HG02852 (cell line): ENCODE measurements at regions not wholly inside any gene's neighbourhood (a gene's known extent, or its start where the extent isn't known, plus 50 kb on each side); places are given as distances from the start of the nearest gene placed in this dataset.
"Not testable (repeated sequence)": the region's sequence is repeated elsewhere in the genome, so short reads cannot be mapped to it uniquely, and the experiment has no call there.

Experiments
- ATAC-seq: cut with Tn5 transposase; IDR thresholded peaks from one replicate; pipeline ENCODE4 v1.9.1; 2021; ENCODE audit warnings: mild to moderate bottlenecking, moderate library complexity; ENCODE audit not compliant: unreplicated experiment

DNA sequence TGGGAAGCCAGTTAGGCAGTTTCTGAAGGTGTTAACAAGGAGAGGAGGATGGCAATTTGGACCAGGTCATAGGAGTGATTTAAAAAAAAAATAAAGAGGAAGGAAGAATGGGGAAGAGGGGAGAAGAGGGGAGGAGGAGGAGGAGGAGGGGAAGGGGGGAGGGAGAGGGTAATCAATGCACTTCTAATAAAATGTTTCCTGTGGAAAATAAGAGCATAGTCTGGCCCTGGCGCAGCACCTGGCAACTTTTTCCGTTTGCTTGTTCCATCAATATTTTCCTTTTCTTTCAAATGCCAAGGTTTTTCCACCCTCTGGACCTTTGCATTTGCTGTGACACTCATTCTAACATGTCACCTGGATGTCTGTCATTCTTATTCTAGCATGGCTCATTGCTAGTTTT, 308.2 kb downstream of the PPP1R3A start:
- no peak for ATAC-seq

- ATAC-seq: no peak
Observed at GRCh38 chr7:113608782-113609181, 310.0 kb downstream of the PPP1R3A start.

DNA sequence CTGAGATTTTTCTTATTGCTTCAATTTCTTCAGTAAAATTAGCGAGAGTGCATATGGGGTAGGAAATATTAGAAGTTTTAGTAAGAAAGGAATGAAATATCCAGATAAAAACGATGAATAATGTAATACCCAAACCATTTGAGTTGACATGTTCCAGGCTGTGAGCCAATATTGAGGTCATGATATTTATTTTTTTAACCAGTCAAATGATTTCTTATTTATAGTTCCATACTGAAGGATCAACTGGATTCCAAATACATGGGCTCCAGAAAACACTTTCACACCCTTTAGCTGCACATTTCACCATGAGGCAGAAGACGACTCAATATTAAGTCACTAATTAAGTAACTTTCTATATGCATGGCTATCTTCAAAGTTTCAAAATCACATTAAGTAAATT, 312.5 kb downstream of the PPP1R3A start:
- ATAC-seq: no peak

DNA sequence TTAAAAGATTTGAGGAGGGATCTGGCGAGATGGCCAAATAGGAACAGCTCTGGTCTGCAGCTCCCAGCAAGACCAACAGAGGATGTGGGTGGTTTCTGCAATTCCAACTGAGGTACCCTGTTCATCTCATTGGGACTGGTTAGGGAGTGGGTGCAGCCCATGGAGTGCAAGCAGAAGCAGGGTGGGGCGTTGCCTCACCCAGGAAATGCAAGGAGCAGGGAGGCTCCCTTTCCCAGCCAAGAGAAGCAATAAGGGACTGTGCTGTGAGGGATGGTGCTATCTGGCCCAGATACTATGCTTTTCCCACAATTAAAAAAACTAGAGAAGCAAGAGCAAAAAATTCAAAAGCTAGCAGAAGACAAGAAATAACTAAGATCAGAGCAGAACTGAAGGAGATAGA, 318.4 kb downstream of the PPP1R3A start:
- ATAC-seq: not testable (repeated sequence)

GRCh38 chr7:113593455-113593854, 325.4 kb downstream of the PPP1R3A start:
- ATAC-seq: not testable (repeated sequence)

GRCh38 chr7:113592924-113593323, 325.9 kb downstream of the PPP1R3A start:
- ATAC-seq: not testable (repeated sequence)

GRCh38 chr7:113582471-113582870, 336.3 kb downstream of the PPP1R3A start:
- ATAC-seq: no peak

- not testable (repeated sequence) for ATAC-seq
Observed at GRCh38 chr7:113563257-113563656, 355.6 kb downstream of the PPP1R3A start.

- no peak for ATAC-seq
Observed at GRCh38 chr7:113562801-113563200, 356.0 kb downstream of the PPP1R3A start.

DNA sequence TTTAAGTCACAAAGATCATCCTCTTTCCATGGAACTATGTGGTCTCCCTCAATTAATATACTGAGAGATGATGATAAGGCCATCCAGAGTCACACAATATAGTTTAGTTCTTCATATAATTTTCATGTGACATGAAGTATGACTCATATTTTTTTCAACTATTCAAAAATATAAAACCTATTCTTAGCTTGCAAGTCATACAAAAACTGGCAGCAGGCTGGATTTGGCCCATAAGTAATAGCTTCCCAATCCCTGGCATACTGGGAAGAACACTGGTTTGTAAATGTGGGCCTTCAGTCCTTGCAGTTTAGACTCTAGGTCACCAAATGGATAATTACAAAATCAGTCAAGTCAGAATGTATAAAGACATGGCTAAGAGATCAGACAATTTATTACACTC, 356.6 kb downstream of the PPP1R3A start:
- ATAC-seq: no peak

- ATAC-seq: no peak
Observed at GRCh38 chr7:113561446-113561845, 357.4 kb downstream of the PPP1R3A start.

DNA sequence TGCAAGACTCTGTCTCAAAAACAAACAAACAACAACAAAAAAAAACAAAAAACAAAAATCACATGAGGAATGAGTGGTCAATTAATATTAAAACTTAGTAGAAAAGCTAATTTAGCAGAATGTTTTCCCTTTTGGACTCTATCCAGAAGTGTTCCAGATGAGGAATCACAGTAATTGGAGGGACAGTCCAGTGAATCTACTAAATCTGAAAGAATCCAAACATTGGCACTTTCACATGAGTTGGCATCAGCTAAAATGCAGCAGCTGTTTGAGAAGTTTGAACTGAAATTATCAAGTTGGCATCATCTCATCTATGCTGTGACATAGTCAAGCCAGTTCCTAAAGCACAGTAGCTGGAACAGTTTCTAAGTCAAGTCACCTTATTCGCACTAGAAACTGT, 367.8 kb downstream of the PPP1R3A start:
- ATAC-seq: no peak

DNA sequence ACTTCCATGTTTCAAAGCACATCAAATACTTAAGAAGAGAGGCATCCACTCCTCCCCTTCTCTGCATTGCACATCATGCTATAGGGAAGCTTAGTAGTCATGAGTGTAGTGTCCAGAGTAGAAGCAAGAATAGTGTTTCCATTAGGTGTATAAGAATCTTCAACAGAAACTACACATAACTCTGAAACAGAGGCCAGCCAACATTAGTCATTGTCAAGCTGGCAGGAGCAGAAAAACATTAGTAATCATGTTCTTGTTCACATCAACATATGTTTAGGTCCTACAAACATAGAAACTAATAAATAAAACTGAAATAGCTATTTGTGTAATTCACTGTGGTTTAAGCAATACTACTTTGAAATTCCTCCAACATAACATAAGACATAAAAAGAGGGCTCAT, 370.2 kb downstream of the PPP1R3A start:
- ATAC-seq: no peak

DNA sequence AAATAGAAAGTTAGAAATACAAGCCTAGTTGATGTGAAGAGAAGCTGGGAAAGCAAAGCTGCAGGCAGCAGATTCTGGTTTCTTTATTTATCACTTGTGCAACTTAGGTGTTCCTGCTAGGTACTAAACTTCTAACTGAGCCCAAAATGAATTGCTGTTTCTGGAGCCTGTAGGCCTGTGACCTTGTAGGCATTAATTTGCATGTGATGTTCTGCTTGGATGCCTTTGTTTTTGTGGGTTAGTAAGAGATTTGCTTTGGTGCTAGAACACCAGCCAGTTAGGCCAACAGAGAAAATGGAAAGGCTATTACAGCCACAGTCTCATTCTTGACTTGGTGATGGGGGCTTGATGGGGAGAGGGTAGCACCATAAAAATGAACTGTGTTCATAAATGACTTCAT, 370.7 kb downstream of the PPP1R3A start:
- ATAC-seq: no peak

DNA sequence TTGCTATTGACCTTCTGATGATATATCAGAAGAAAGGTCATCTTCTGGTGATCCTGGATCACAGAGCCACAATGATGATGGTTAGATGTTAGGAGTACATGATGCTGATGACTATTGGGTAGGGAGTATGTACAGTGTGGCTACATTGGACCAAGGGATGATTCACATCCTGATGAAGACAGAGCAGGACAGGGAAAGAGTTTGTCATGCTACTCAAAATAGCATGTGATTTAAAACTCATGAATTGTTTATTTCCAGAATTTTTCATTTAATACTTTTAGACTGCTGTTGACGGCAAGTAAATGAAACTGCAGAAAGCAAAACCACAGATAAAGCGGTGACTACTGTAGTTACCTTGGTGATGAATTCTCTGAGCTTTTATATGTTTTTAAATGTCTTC, 397.3 kb downstream of the PPP1R3A start:
- no peak for ATAC-seq

GRCh38 chr7:113519472-113519871, 399.3 kb downstream of the PPP1R3A start:
- ATAC-seq: no peak

- ATAC-seq: no peak
Observed at GRCh38 chr7:113504691-113505090, 386.3 kb upstream of the SMIM30 start.

GRCh38 chr7:113504142-113504541, 385.8 kb upstream of the SMIM30 start:
- ATAC-seq: no peak

DNA sequence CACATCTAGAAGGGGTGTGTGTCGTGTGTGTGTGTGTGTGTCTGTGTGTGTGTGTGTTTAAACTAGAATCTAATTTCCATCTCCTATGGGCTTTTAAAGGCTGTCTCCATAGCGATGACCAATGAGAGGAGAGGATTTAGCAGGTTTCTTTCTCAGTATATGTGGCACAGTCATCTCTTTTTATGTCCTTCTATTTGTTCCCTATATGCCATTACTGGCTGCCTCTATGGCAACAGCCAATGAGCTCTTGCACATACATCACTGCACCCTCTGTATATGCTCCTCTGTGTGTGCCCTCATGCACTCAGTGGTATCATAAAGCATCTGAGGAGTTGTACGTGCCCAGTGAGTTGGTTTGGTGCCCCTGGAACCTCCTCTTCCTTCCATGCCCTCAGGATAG, 378.2 kb upstream of the SMIM30 start:
- ATAC-seq: not testable (repeated sequence)

GRCh38 chr7:113494797-113495566, 376.6 kb upstream of the SMIM30 start:
- peak; percentile 52 for ATAC-seq

- no peak for ATAC-seq
Observed at GRCh38 chr7:113491305-113491704, 373.0 kb upstream of the SMIM30 start.

- no peak for ATAC-seq
Observed at GRCh38 chr7:113487925-113488731, 369.8 kb upstream of the SMIM30 start.
